GM12864 (cell line): ENCODE measurements at regions not wholly inside any gene's neighbourhood (a gene's known extent, or its start where the extent isn't known, plus 50 kb on each side); places are given as distances from the start of the nearest gene placed in this dataset.

Experiments used
- DNase-seq: peaks from one replicate; pipeline ENCODE4 v3.0.0-alpha.2; 2011; ENCODE audit warnings: low read depth
- H3K4me3 ChIP-seq: 2 replicates; pipeline ENCODE4 v1.5.1; 2011; ENCODE audit warnings: mild to moderate bottlenecking, low read depth, low read length, control low read depth
- CTCF ChIP-seq: IDR thresholded peaks from 2 replicates; pipeline ENCODE4 v1.5.1; 2011; ENCODE audit warnings: low read depth, mild to moderate bottlenecking, moderate library complexity, low read length, control low read depth, inconsistent platforms; ENCODE audit errors: missing control alignments

- no peak for TF ChIP-seq CTCF
- no peak overlapping the region for H3K4me3 ChIP-seq
- no peak for DNase-seq
Measured at GRCh38 chr14:62315631-62316030, 553.4 kb downstream of the SNAPC1 start.

GRCh38 chr14:62322216-62322615, 560.0 kb downstream of the SNAPC1 start:
- DNase-seq, result no peak
- no peak for TF ChIP-seq CTCF

GRCh38 chr14:62329427-62329826, 567.2 kb downstream of the SNAPC1 start:
- no peak overlapping the region for H3K4me3 ChIP-seq
- DNase-seq, result no peak
- no peak for TF ChIP-seq CTCF

More at GRCh38 chr14:62322216-62322615, 560.0 kb downstream of the SNAPC1 start:
- no peak overlapping the region for H3K4me3 ChIP-seq

GRCh38 chr14:62347562-62348011, 585.4 kb downstream of the SNAPC1 start:
- H3K4me3 ChIP-seq, result no peak overlapping the region
- TF ChIP-seq CTCF, result no peak

GRCh38 chr14:62357362-62357761, 595.1 kb downstream of the SNAPC1 start:
- H3K4me3 ChIP-seq, result no peak overlapping the region
- no peak for DNase-seq
- TF ChIP-seq CTCF, result no peak

More at GRCh38 chr14:62347562-62348011, 585.4 kb downstream of the SNAPC1 start:
- DNase-seq, result no peak

GRCh38 chr14:62364161-62364560, 601.9 kb downstream of the SNAPC1 start:
- H3K4me3 ChIP-seq, result no peak overlapping the region
- DNase-seq, result no peak
- no peak for TF ChIP-seq CTCF

GRCh38 chr14:62364800-62365280, 602.6 kb downstream of the SNAPC1 start:
- TF ChIP-seq CTCF, result no peak
- no peak for DNase-seq
- H3K4me3 ChIP-seq, result no peak overlapping the region
